GM03348 (cell line): ENCODE measurements at regions not wholly inside any gene's neighbourhood (a gene's known extent, or its start where the extent isn't known, plus 50 kb on each side); places are given as distances from the start of the nearest gene placed in this dataset.
"Not testable (repeated sequence)": the region's sequence is repeated elsewhere in the genome, so short reads cannot be mapped to it uniquely, and the experiment has no call there.

ENCODE experiments used
- DNase-seq: peaks from one replicate; pipeline ENCODE4 v3.0.0; 2012; ENCODE audit warnings: low spot score

DNA sequence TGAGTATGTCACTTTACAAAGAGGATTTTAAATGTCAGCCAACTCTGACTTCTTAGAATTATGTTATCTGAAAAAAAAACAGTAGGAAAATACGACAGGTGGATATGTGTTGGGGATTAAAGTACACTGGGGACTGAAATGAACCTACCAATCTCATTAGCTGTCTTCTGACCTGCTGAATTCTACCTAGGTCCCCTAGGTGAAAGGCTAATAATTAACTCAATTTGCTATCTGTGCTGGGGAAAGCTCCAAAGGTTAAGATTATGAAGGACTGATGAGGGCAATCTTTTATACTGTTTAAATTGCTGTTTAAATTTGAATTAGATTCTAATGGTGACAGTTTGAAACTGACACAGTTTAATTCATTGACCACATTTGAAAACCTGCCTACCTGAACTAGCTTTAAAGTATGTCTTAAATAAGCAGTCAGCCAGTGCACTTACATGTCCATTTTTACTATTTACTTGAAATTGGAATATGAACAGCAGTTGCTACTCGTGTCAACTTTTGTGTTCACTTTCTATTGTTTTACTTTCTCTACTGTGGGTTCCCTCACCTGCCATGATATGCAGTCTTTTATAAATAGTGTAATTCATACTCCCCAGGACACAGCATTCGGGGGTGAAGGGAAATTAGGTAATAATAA lies 977.3 kb downstream of the C4orf33 start:
- DNase-seq, result no peak

GRCh38 chr4:130074096-130074495 lies 978.1 kb downstream of the C4orf33 start:
- no peak for DNase-seq

GRCh38 chr4:130077275-130077674 lies 981.3 kb downstream of the C4orf33 start:
- DNase-seq, result no peak

DNA sequence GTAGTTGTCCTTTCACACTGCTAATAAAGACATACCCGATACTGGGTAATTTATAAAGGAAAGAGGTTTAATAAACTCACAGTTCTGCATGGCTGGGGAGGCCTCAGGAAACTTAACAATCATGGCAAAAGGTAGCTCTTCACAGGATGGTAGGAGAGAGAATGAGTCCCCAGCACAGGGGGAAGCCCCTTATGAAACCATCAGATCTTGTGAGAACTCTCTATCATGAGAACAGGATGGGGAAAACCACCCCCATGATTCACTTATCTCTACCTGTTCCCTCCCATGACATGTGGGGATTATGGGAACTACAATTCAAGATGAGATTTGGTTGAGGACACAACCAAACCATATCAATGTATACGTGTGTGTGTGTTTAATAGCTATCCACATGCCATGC lies 983.1 kb downstream of the C4orf33 start:
- not testable (repeated sequence) for DNase-seq

DNA sequence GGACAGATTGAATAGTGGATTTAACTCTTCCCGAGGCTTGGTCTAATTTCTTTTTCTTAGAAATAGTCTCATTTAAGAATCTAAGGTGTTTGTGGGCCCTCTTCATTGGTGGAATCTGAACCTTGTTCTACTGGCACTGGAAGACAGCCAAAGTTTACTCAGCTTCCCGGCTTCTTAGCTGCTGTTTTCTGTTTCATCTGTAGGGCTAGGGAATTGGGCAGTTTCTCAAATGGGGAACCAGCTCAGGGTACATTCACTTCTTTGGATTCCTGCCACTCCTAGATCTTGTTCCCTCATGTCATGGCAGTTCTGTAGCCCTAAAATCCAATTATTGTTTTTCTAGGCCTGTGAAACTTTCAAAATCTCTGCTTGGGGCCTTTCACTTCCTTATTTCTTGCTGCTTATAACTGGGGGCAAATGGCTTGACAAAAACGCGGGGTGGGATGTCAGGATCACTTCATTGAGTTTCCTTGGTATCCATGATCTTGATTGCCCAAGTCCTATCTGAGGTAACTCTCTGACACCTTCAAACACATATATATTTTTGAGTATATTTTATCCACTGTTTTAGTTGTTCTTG lies 985.0 kb downstream of the C4orf33 start:
- DNase-seq, result no peak

GRCh38 chr4:130090427-130090826 lies 994.5 kb downstream of the C4orf33 start:
- no peak for DNase-seq

GRCh38 chr4:130092187-130093015 lies 996.4 kb downstream of the C4orf33 start:
- DNase-seq, result no peak

GRCh38 chr4:130099105-130099504 lies 1003.2 kb downstream of the C4orf33 start:
- DNase-seq, result no peak

DNA sequence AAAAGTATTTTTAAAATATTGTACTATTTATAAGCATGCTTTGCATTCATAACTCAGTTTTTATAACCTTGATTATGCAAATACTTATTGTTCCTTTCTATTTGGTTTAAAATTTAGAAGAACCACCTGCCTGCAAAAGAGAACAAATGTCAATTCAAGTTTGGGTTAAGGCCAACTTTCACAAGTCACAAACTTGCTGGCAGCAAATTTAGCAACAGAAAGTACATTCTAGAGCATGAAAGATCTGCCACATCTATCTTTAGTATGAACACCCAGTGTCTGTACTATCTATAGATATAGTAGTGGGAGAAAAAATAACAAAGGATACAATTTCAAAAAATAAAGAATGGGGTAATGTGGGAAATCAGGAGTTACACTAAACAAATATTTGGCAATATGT lies 1014.2 kb downstream of the C4orf33 start:
- no peak for DNase-seq

- DNase-seq, result no peak
Observed at GRCh38 chr4:130110770-130111169, 1014.8 kb downstream of the C4orf33 start.

- no peak for DNase-seq
Observed at GRCh38 chr4:130124066-130124465, 1028.1 kb downstream of the C4orf33 start.

DNA sequence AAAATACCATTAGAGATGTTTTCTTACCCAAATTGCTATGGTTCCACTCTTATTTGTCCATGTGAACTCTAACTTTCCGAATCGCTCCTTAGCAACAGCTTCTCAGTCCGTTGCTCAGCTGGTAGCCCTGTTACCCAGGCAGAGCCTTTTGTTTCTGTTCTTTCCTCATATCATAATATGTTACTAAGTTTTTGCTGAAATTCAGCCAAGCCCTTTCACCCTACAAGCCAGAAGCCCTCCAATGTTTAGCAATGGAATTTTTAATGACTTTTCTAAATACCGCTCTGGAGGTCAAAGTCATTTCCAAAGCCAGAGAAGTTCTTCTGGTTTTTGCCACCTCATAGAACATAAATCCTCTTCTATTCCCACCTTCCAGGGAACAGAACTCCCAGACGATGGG lies 1029.5 kb downstream of the C4orf33 start:
- DNase-seq, result no peak

GRCh38 chr4:130127297-130127696 lies 1031.3 kb downstream of the C4orf33 start:
- no peak for DNase-seq

DNA sequence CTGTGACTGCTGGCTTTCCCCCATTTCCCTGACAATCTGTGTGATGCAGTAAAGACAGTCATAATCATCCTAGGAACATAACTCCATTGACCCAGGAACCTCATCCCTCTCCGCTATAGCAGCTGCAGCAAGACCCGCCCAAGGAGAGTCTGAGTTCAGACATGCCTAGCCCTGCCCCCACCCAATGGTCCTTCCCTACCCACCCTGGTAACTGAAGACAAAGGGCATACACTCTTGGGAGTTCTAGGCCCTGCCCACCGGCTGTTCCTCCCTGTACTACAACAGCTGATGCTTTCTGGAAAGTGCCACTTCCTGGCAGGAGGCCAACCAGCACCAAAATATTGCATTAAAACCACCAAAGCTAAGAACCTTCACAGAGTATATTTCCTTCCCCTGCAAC lies 1035.6 kb downstream of the C4orf33 start:
- DNase-seq, result no peak

GRCh38 chr4:130141651-130142050 lies 1045.7 kb downstream of the C4orf33 start:
- no peak for DNase-seq

DNA sequence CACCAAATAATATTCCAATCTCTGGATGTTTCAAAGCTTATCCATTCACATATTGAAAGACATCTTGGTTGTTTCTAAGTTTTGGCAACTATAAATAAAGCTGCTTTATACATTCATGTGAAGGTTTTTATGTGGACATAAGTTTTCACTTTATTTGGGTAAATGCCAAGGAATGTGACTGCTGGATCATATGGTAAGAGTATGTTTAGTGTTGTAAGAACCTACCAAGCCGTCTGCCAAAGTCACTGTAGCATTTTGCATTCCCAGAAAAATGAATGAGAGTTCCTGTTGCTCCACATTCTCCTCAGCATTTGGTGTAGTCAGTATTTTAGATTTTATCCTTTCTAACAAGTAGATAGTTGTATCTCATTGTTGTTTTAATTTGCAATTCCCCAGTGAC lies 1047.7 kb downstream of the C4orf33 start:
- no peak for DNase-seq

DNA sequence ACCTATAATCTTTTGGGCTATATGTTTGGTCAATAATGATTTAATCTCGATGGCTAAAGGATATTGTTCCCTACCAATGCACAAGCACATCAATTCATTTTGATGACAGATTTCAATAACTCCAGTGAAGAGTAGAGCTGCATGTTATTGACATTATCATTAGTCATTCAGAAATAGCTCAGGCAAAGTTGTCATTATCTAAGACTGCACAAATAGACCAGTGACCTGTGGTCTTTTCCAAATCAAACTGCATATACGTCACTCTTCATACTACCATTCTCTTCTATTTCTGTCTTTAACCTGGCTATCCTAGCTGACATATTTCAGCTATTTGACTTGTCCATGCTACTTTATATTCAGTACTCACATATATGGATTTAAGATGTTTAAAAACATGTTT lies 1050.8 kb downstream of the C4orf33 start:
- no peak for DNase-seq

GRCh38 chr4:130147641-130148040 lies 1051.7 kb downstream of the C4orf33 start:
- DNase-seq, result no peak

- no peak for DNase-seq
Observed at GRCh38 chr4:130154901-130155300, 1058.9 kb downstream of the C4orf33 start.

- no peak for DNase-seq
Observed at GRCh38 chr4:130163701-130164100, 1067.7 kb downstream of the C4orf33 start.

DNA sequence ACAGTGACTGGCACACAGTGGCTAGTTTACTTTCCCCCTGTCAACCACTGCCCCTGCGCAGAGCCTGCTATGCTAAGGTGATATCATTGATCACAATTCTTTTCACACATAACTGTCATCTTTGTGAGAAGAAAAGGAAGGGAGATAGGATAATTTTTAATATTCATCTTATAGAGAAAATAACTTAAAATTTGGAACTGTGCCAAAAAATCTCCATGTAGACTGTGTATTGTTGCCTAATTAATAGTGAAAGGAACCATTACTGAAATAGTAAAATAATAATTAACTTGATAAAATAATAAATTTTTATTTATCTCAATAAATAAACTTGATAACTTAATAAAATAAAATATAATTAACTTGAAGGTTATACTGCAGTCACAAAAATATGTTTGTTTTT lies 1069.4 kb downstream of the C4orf33 start:
- DNase-seq, result no peak

DNA sequence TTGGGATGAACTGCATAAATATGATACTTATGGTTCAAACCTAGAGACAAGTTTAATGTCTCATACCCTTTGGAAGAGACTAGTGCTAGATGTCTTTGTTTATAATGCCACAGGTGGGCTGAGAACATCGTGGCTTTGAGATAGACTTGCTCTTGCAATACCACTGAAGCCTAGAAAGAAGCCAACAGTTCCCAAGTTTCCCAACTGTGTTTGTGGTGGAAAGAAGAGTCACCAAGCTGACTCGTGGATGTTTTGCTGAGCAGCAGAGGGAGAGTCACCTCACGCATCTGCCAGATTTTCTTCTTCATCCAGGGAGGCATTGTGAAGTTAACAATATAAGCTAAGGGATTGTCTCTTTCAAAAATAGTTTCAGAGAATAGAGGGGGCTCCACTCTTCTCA lies 1076.2 kb downstream of the C4orf33 start:
- no peak for DNase-seq

GRCh38 chr4:130178106-130178505 lies 1082.2 kb downstream of the C4orf33 start:
- no peak for DNase-seq
